Lower leg skin (tissue), 3 donors: ENCODE measurements at regions not wholly inside any gene's neighbourhood (a gene's known extent, or its start where the extent isn't known, plus 50 kb on each side); places are given as distances from the start of the nearest gene placed in this dataset.

Source experiments
- POLR2A ChIP-seq, 2 donors: fragments of 450-650 bp; IDR thresholded peaks; one replicate each; pipeline ENCODE4 v1.6.1; 2016 to 2017; ENCODE audit warnings: antibody characterized with exemption in 2 of 2, mild to moderate bottlenecking in 1 of 2, moderate library complexity in 1 of 2
- TF ChIP-seq, protein P1 (sequence below), 3 donors: fragments of 450-650 bp; IDR thresholded peaks; one replicate each; pipeline ENCODE4 v1.5.1; 2016; ENCODE audit warnings: antibody characterized with exemption in 3 of 3, mild to moderate bottlenecking in 3 of 3, moderate library complexity in 2 of 3

DNA sequence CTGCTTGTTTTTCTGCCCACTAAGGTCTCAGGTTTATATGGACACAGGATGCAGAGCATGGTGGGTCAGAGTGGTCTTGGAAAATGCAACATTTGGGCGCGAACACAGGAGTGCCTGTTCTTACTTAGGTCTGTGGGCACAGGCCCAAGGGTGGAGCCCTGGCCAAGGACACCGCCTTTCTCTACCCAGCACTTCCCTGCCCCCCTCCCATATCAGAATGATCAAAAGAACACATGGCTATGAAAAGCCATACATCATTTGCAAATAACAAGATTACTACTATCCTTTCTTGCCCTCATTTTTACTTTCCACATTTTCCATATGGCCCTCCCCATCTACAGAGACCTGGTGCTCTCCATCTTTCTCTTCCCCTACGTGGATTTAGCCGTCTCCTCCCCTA, 162.2 kb downstream of the ENC1 start:
- TF ChIP-seq, protein P1, sequence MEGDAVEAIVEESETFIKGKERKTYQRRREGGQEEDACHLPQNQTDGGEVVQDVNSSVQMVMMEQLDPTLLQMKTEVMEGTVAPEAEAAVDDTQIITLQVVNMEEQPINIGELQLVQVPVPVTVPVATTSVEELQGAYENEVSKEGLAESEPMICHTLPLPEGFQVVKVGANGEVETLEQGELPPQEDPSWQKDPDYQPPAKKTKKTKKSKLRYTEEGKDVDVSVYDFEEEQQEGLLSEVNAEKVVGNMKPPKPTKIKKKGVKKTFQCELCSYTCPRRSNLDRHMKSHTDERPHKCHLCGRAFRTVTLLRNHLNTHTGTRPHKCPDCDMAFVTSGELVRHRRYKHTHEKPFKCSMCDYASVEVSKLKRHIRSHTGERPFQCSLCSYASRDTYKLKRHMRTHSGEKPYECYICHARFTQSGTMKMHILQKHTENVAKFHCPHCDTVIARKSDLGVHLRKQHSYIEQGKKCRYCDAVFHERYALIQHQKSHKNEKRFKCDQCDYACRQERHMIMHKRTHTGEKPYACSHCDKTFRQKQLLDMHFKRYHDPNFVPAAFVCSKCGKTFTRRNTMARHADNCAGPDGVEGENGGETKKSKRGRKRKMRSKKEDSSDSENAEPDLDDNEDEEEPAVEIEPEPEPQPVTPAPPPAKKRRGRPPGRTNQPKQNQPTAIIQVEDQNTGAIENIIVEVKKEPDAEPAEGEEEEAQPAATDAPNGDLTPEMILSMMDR (IDR thresholded peaks at IDR 0.05), result no peak
- TF ChIP-seq POLR2A (IDR thresholded peaks at IDR 0.05), result no peak
